ENCODE measurements at regions not wholly inside any gene's neighbourhood (a gene's known extent, or its start where the extent isn't known, plus 50 kb on each side); places are given as distances from the start of the nearest gene placed in this dataset.

DNA sequence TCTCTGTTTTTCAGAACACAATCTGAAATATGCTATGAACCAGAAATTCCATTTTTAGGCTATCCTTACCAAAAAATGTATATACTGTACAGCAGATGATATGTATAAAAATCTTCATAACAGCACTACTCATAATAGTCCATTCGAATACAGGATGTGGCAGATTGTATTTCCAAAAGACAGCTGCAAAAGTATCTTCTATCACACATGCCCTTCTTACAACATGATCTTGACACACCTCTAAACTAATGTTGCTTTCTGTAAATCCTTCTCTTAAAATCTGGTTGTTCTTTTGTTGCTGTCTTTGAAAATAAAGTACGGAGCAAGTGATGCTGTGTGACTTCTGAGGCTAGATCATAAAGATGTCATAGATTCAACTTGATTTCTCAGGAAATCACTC, 409.9 kb upstream of the LUZP2 start:
- TF ChIP-seq, protein P1, sequence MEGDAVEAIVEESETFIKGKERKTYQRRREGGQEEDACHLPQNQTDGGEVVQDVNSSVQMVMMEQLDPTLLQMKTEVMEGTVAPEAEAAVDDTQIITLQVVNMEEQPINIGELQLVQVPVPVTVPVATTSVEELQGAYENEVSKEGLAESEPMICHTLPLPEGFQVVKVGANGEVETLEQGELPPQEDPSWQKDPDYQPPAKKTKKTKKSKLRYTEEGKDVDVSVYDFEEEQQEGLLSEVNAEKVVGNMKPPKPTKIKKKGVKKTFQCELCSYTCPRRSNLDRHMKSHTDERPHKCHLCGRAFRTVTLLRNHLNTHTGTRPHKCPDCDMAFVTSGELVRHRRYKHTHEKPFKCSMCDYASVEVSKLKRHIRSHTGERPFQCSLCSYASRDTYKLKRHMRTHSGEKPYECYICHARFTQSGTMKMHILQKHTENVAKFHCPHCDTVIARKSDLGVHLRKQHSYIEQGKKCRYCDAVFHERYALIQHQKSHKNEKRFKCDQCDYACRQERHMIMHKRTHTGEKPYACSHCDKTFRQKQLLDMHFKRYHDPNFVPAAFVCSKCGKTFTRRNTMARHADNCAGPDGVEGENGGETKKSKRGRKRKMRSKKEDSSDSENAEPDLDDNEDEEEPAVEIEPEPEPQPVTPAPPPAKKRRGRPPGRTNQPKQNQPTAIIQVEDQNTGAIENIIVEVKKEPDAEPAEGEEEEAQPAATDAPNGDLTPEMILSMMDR (IDR thresholded peaks at IDR 0.05; ENCODE audit: low read depth, low read length, poor library complexity, severe bottlenecking) = no peak
- TF ChIP-seq EZH2phosphoT487 (IDR thresholded peaks at IDR 0.05; ENCODE audit: borderline replicate concordance, low read length) = no peak

Measured in DOHH2 (cell line).